ENCODE measurements at regions not wholly inside any gene's neighbourhood (a gene's known extent, or its start where the extent isn't known, plus 50 kb on each side); places are given as distances from the start of the nearest gene placed in this dataset.
A peak's percentile ranks its signal among the peaks of the same experiment; 100 is the strongest.
"Not testable (repeated sequence)": the region's sequence is repeated elsewhere in the genome, so short reads cannot be mapped to it uniquely, and the experiment has no call there.

DNA sequence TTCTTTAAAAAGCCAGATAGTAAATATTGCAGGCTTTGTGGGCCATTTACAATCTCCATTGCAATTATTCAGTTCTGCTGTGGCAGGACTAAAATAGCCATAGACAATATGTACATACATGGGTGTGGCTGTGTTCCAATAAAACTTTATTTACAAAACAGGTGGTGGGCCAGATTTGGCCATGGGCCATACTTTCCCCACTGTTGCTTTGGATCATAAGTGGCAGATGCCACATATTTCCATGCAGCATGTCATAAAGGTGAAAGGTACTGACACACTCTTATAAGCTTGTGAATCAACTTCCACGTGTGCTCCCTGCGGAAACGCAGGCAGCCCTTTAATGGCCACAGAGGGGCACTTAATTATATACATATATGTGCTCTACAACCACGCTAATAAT is 244.4 kb upstream of the FOXN3 start:
- DNase-seq (ENCODE audit: low spot score): no peak

DNA sequence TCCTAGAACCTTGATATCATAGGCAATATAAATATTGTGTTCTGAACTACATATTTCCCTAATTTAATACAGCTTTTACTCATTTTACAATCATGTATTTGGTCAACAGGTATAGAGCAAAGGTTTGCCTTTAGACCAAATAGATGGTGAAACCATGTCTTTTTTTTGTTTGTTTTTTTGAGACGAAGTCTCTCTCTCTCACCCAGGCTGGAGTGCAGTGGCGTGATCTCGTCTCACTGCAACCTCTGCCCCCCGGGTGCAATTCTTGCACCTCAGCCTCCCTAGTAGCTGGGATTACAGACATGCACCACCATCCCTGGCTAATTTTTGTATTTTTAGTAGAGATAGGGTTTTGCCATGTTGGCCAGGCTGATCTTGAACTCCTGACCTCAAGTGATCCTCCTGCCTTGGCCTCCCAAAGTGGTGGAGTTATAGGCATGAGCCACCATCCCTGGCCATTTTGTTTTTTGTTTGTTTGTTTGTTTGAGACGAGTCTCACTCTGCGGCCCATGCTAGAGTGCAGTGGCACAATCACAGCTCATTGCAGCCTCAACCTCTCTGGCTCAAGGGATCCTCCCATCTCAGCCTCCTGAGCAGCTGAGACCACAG is 243.7 kb upstream of the FOXN3 start:
- not testable (repeated sequence) for DNase-seq (ENCODE audit: low spot score)

DNA sequence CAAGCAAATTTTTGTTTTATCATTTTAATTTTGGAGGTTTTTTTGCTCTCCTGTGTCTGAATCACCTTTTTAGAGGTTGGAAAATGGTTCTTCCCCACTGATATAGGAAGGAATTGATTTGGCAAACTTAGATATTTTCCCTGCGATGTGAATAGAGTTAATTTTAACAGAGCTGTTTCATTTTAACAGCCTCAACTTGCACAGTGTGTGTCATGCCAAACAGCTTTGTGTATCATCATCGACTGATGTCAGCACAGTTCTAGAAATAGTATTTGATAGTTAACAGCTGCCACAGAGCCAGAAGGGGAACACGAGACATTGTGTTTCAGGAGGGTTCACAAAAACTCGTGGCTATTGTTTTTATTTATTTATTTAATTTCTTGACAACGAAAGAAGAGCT is 243.1 kb upstream of the FOXN3 start:
- peak; percentile 80 for DNase-seq (ENCODE audit: low spot score)

DNA sequence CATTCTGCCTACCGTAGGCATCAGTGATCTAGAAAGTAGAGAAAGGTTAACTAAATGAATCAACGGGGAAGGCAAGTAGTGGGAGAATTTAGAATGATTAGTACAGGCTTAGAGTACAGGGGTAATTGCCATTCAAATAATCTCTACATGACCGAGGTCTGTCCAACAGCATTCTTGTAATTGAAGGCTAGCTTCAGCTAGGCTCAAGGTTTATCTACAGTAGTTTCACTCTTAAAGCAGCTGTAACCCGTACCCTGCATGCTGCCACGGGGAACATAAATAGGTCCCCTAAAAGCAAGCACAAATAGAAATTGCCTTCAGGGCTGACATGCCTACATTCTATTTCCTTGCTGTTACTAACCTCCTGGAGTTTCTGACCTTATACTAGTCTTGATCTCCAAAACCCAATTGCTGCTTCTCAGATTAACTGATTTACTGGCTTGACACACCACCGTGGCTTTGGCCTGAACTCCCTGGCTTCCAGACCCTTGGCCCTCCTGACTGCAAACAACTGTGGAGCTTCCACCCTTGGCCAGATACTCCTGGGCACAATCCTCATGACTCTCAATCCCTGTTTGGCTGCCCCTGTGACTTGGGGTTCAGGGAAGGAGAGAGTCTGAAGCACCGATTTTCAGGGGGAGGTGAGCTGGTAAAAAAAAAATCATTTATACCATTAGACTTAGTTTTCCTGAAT is 242.1 kb upstream of the FOXN3 start:
- DNase-seq (ENCODE audit: low spot score): peak; percentile 28

DNA sequence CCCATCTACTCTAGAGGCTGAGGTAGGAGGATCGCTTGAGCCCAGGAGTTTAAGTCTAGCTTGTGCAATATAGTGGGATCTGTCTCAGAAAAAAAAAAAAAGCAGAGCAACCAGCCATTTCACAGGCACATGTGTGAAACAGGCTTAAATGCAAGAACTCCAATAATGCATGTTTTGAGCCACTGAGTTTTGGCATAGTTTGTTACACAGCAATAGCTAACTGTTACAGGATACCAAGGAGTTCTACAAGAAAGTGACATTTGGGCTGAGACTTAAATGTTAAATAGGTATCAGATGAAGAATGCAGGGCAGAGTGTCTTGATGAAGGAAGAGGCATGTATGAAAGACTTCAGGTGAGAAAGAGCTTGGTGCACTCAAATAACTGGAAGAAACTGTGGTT is 240.0 kb upstream of the FOXN3 start:
- no peak for DNase-seq (ENCODE audit: low spot score)

DNA sequence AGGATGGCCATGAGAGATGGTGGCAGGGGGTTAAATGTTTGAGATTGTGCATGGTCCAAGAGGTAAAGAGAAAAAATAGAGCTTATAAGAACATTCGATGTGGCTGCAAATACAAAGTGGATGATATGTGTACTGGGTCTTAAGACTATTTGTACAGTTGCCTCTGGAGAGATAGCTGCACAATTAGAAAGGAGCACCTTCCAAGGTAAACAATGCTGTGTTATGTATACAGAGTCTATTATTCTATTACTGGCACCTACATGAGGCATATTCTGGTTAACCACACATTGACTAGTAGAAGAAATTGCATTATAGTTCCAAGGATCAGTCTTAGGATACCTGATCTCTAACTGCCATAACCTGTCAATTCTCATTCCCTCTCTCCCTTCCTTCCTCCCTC is 238.0 kb upstream of the FOXN3 start:
- DNase-seq (ENCODE audit: low spot score): no peak

DNA sequence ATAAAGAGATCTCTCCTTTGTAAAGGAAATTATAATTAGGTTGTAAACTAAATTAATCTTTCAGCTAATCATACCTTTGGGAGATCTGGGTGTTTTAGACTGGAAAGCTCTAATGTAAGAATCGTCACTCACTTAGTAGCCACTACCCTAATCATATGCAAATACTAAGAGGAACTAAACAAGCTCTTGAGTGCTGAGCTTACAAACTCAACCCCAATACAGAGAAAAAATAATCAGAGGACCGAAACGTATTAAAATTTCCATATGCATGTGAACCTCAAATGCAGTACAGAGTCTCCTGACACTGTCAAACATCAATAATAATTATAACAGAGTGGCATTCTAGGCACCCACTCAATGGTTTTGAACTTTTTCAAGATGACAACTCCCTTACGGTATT is 235.3 kb upstream of the FOXN3 start:
- no peak for DNase-seq (ENCODE audit: low spot score)

DNA sequence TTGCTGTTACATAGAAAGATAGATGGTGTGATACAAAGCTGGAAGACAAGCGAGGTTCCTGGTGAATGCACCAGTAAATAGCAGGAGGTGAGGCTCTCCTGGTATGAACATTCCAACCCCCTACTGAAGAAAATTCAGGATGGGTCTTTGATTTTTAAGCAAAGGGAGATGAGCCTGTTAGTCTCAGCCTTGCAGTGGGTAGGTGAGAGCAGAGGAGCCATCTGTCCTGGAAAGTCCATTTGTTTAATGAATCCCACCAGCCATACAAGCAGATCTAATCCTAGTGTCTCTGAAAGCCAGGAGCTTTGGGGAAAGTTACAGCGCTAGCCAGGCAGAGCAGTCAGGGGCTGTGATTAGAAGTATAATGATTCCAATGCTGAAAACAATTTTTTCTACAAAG is 234.8 kb upstream of the FOXN3 start:
- no peak for DNase-seq (ENCODE audit: low spot score)

DNA sequence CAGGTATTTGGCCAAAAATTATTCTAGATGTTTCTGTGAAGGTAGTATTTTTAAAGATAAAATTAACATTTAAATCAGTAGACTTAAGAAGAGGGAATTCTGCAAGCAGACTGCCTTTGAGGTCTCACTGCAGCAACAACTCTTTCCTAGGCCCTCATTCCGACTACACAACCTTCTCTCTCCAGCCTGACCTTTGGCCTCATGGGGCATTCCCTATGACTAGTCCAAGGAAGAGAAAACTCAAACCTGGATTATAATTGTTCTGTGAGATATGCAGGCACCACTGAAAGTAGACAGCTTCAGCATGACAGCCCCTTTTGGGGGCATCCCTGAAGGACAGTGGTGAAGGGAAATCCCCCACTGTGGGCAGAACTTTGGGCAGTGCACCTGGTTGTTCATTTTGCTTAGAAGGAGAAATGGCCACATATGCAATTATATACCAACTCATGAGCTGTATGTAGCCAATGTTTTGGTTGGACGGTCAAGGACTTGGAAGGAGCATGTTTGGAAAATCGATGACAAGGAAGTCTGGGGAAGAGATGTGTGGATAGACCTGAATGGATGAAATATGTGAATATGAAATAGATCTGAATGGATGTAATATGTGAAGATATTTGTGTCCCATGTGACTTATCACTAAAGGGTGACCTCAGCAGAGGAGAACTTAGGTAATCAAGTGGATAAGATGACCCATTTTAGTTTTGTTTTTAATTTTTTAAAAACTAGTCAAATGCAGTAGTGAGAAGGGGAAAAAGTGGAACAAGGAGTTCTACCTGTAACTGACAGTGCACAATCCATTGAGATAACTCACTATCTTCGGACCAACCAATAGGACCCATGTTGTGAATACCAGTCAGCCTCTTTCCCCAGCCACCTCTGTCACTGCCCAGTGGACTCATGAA is 233.3 kb upstream of the FOXN3 start:
- no peak for DNase-seq (ENCODE audit: low spot score)

DNA sequence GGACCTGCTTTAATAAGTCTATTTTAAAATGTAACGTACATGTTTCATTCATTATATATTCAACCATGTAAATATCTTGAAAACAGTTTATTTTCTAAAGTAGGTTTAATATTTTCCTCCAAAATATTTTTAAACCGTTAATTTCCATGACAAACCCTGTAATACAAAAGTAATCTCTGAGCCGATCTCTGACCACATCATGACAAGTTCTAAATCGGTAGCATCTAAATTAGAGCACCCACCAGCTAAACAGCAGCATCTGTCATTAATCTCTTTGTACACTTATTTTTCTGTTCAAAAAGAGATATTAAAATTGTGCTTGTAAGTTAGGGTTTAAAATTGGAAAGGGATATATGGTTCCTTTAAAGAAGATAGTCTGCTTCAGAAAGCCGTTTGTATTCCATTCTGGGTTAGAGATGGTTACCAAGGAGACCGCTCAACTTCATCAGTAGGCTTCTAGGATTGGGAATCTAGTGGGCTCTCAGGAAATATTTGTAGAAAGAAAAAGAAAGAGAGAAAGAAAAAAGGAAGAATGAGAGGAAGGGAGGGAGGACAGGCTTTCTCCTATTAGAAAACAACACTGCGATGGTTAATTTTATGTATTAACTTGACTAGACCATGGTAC is 232.5 kb upstream of the FOXN3 start:
- no peak for DNase-seq (ENCODE audit: low spot score)

DNA sequence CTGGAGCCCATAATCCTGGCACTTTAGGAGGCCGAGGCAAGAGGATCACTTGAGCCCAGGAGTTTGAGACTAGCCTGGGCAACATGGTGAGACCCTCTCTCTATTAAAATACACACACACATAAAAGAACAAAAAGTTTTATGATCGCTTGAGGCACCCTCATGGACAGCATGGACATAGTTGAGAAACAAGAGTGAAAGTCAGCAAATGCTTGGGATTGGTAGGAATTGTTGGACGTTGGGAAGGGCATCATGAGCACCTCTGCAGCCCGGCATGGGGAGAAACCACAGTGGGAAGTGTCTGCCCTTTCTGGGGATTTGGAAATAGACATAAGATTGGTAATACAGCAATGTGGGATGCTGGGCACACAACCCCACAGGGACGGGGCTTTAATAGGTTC is 231.9 kb upstream of the FOXN3 start:
- no peak for DNase-seq (ENCODE audit: low spot score)

DNA sequence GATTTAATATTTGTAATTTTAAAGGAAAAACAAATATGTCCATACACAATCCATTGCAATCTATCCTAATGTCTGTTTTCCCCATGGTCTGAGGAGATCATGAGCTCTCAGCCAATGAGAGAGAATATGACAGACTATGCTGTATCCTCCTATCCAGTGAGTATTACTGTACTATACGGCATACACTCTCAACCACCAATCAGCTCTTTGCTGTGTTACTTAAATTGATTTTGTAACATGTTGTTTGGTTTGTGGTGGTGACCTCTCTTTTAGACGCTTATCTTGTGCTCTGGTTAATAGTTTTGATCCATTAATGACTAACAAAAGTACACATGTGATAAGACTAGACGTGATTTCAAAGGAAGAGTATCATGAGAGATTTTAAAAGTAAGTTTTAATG is 231.5 kb upstream of the FOXN3 start:
- DNase-seq (ENCODE audit: low spot score): no peak

DNA sequence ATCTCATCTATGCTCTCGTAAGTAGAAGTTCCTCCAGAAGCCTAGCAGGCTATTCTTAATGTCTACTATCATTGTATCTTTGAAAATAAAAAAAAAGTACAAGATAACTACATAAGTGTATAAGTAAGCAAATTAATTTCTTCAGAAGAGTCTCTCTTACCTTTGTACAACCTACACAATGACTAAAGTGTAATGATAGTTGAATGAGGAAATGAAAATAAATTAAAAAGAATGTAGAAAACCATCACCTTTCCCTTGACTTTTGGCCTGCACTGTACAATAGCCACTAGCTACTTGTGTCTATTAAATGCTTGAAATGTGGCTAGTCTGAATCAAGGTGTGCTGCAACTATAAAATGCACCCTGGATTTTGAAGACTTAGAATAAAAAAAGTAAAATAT is 229.9 kb upstream of the FOXN3 start:
- no peak for DNase-seq (ENCODE audit: low spot score)

DNA sequence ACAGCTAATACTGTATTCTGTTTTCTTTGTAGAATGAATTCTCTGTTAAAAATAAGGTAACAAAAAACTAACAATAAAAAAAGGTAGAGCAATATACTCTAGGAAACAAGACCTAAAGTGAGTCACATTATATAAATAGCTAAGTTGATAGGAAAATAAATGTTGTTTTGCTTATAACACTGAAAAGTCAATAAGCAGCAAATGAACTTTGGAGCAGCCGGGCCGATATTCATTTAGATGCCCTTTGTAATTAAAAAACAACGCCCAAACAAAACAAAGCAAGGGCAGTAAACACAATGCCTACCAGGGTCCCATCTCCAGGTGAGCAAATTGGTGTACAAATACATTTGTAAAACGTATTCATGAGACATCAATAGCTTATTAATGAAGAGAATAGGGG is 227.6 kb upstream of the FOXN3 start:
- no peak for DNase-seq (ENCODE audit: low spot score)

DNA sequence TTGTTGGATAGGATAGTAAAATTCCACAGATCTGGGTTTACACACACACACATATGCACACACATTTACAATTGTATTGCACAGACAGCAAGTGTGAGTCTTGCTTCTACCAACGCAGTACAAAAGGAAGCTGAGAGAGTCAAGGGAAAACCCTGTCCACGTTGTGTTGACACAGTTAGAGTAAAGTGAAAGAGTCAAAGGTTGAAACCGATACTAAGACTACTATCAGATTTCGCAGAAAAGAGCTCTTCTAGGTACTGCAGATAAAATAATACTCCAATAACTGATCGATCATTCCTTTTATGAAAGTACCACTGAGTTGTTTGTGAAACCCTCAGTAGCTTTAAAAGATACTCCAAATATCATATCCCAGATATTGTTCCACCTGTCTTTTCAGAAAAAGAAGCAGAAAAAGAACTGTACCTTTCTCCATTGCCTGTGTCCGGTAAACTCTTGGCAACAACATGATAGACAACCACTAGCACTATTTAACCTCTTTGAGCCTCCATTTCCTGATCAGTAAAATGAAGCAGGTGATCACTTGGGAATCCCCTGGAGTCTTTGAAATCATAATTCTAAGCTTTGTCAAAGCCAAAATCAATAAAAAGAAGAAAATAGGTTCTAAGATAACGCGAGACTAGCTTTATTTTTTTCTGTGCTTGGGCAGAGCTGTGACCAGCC is 224.6 kb upstream of the FOXN3 start:
- no peak for DNase-seq (ENCODE audit: low spot score)

DNA sequence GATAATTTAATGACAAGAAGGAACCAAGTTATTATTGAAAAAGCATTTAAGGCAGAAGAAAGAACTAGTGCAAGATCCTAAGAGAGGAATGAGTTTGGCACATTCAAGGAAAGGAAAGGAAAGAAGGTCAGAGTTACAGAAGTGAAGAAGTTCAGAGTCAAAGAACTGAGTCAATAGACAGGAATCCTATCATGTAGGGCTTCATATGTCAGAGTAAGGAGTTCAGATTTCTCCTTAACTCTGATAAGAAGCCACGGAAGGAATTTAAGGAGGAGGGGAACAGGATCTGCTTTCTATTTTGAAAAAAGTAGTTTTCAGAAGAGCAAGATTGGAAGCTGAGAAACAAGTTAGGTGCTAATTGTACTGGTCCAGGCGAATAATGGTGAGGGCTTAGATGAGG is 223.1 kb upstream of the FOXN3 start:
- no peak for DNase-seq (ENCODE audit: low spot score)

DNA sequence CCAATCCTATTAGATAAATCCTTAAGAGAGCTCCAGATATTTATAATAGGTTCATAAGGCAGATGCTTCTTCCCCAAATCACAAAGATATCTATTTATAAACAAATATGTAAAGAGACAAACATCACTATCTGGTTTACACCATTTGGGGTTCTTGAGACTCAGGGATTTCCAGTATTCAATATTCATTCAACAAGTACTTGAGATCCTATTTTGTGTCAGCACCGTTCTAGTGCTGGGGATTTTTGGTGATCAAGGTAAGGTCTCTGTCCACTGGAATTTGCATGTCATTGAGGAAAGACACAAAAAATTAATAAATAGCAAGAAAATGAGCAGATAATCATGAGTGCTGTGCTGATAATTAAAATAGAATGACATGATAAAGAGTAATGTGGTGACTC is 222.7 kb upstream of the FOXN3 start:
- DNase-seq (ENCODE audit: low spot score): no peak

DNA sequence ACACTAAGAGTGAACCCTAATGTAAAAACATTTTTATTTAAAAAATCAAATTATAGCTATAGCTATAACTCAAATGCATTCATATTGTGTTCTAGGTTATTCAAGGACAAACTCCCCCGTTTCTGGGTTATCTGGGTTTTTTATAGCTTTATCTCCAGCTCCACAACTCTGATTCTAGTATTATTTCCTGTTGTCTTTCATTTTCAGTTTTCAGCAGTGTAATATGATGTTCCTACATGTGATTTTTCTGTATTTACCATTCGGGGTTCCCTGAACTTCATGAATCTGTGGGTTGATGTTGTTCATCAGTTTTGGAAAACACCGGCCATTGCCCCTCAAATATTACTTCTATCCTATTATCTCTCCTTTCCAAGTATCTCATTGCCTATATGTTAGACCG is 221.9 kb upstream of the FOXN3 start:
- DNase-seq (ENCODE audit: low spot score): no peak

DNA sequence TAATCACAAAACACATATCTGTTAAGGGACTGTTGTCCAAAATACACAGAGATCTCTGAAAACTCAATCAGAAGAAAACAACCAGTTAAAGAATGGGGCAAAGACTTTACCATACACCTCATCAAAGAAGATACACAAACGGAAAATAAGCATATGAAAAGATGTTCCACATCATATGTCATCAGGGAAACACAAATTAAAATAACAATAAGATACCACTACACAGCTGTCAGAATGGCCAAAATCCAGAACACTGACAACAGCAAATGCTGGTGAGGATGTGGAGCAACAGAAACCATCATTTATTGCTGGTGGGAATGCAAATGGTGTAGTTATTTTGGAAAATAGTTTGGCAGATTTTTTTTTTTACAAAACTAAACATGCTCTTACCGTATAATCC is 220.5 kb upstream of the FOXN3 start:
- no peak for DNase-seq (ENCODE audit: low spot score)

DNA sequence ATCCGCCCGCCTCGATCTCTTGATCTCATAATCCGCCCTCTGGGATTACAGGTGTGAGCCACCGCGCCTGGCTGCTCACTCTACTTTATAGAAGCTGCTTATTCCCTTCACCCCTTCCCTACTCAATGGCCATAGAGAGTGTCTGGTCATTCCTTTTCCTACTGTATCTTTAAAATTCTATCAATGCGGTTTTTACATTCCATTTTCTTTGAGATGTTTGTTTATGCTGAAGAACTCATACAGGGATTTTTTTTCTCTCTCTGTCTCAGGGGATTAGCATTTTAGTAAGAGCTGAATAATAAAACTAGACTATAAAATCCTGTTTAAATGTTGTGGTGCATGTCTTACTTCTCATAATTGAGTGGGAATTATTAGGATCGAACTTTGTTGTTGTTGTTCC is 218.6 kb upstream of the FOXN3 start:
- DNase-seq (ENCODE audit: low spot score): no peak

DNA sequence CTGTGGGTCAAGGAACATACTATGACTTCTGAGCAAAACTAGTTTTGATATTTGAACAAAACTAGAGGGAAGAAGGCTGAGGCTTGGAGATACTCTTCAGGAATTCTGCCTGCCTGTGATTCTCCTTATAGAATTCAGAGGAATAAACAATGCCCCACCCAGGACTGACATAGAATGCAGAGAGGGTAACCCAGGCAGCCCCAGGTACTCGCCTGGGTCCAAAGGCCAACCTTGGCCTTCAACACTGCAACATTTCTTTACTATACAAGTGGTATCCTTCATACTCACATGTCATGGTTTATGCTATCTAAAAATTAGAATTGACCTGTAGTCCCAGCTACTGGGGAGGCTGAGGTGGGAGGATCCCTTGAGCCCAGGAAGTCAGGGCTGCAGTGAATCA is 217.0 kb upstream of the FOXN3 start:
- no peak for DNase-seq (ENCODE audit: low spot score)

Data from umbilical cord (tissue), 1 donor.